Gastroesophageal sphincter (tissue), 3 donors: ENCODE measurements at regions not wholly inside any gene's neighbourhood (a gene's known extent, or its start where the extent isn't known, plus 50 kb on each side); places are given as distances from the start of the nearest gene placed in this dataset.

Experiments used
- CTCF ChIP-seq, 4 experiments: fragments of 200-600 bp in 2 of 4; fragments of 450-650 bp in 2 of 4; sonication (generic) in 1 of 4; IDR thresholded peaks; one replicate each; pipeline ENCODE4 v1.5.1; 2017 to 2019; ENCODE audit warnings: antibody characterized with exemption in 4 of 4, mild to moderate bottlenecking in 2 of 4, moderate library complexity in 2 of 4
- EP300 ChIP-seq: sonication (generic); formaldehyde crosslinking; IDR thresholded peaks from one replicate; pipeline ENCODE4 v1.6.1; 2017; ENCODE audit warnings: antibody characterized with exemption, mild to moderate bottlenecking
- POLR2A ChIP-seq, 2 donors: fragments of 450-650 bp; IDR thresholded peaks; one replicate each; pipeline ENCODE4 v1.6.1; 2017; ENCODE audit warnings: antibody characterized with exemption in 2 of 2, mild to moderate bottlenecking in 2 of 2, moderate library complexity in 1 of 2
- POLR2AphosphoS5 ChIP-seq: sonication (generic); formaldehyde crosslinking; IDR thresholded peaks from one replicate; pipeline ENCODE4 v1.6.1; 2017; ENCODE audit warnings: antibody characterized with exemption

- no peak for TF ChIP-seq CTCF (IDR thresholded peaks at IDR 0.05)
- no peak for TF ChIP-seq POLR2AphosphoS5
- no peak for TF ChIP-seq POLR2A (IDR thresholded peaks at IDR 0.05)
- TF ChIP-seq EP300 = no peak
Measured at GRCh38 chr3:178255315-178255714, 280.9 kb upstream of the KCNMB2 start.
